K562 (cell line): ENCODE measurements at regions not wholly inside any gene's neighbourhood (a gene's known extent, or its start where the extent isn't known, plus 50 kb on each side); places are given as distances from the start of the nearest gene placed in this dataset.

Experiments used
- ATAC-seq: fragments of 200-7000 bp; cut with Tn5 transposase; 3 replicates; pipeline ENCODE4 v1.9.1; 2020; ENCODE audit warnings: moderate library complexity
- BruUV-seq: library from RNA; stranded (reverse); fragments of 400-500 nt; replicated peaks from 2 replicates; lab custom pipeline; 2021; lab: Mats Ljungman, UMichigan
- CTCF ChIA-PET: fragments of 300-600 bp; formaldehyde crosslinking; extraction: SDS; loops from one replicate; lab custom pipeline; 2021; ENCODE audit warnings: low intra/inter-chr PET ratio; lab: Yijun Ruan, JAX
- POLR2A ChIA-PET: fragments of 300-600, 350-650 bp; sonication (Branson Sonifier 250); formaldehyde crosslinking; extraction: SDS; loops from one replicate; lab custom pipeline; 2021; ENCODE audit warnings: antibody characterized with exemption, inconsistent platforms; lab: Yijun Ruan, JAX
- DNase-seq, 4 experiments: peaks; one replicate each; pipeline versions ENCODE4 v3.0.0 to v3.0.0-alpha.2; 2011 to 2018; ENCODE audit warnings: low spot score in 3 of 4, mixed read lengths in 3 of 4; ENCODE audit errors: extremely low read depth in 1 of 4
- FAIRE-seq: peaks from 2 replicates; lab custom pipeline; 2011; peaks lifted over from hg19 to GRCh38; lab: Jason Lieb, UNC
- H2AFZ ChIP-seq: 2 replicates; pipeline ENCODE4 v1.6.0; 2011; ENCODE audit warnings: low read depth, low read length, control low read depth, inconsistent platforms
- H3K27ac ChIP-seq: fragments of 200-600 bp; 3 replicates; pipeline ENCODE4 v1.8.0; 2011; ENCODE audit warnings: low read depth, mild to moderate bottlenecking, control low read depth, inconsistent platforms, low read length, moderate library complexity, mixed read lengths; ENCODE audit errors: extremely low read depth
- H3K27me3 ChIP-seq, 2 experiments: fragments of 300-600 bp in 1 of 2; 2 replicates in 1 of 2; 3 replicates in 1 of 2; pipeline versions ENCODE4 v1.6.0 to v1.8.0; 2011; ENCODE audit warnings: inconsistent platforms in 2 of 2, low read length in 2 of 2, mild to moderate bottlenecking in 1 of 2, mixed read lengths in 1 of 2, moderate library complexity in 1 of 2; ENCODE audit not compliant: control insufficient read depth in 2 of 2, insufficient read depth in 2 of 2
- H3K36me3 ChIP-seq: fragments of 300-600 bp; 3 replicates; pipeline ENCODE4 v1.8.0; 2011; ENCODE audit warnings: mild to moderate bottlenecking, low read length, inconsistent platforms; ENCODE audit not compliant: control insufficient read depth, insufficient read depth
- H3K4me1 ChIP-seq, 2 experiments: fragments of 200-600 bp in 1 of 2; replicated peaks in 1 of 2; 2 replicates in 1 of 2; 3 replicates in 1 of 2; pipeline versions ENCODE4 v1.5.1 to v1.8.0; 2011; ENCODE audit warnings: inconsistent platforms in 2 of 2, low read length in 2 of 2, mild to moderate bottlenecking in 1 of 2, mixed read lengths in 1 of 2, moderate library complexity in 1 of 2; ENCODE audit not compliant: control insufficient read depth in 2 of 2, insufficient read depth in 2 of 2
- H3K4me2 ChIP-seq: 2 replicates; pipeline ENCODE4 v1.6.1; 2011; ENCODE audit warnings: low read length, control low read depth, inconsistent platforms, mixed read lengths; ENCODE audit not compliant: insufficient read depth
- H3K4me3 ChIP-seq: fragments of 200-600 bp; sonication (generic), shearing (Covaris generic); 2 replicates; pipeline ENCODE4 v1.5.1; 2016; ENCODE audit warnings: control low read depth, inconsistent platforms
- H3K79me2 ChIP-seq: fragments of 200-600 bp; 3 replicates; pipeline ENCODE4 v1.8.0; 2011; ENCODE audit warnings: low read length, inconsistent platforms; ENCODE audit not compliant: control insufficient read depth, insufficient read depth
- H3K9ac ChIP-seq, 2 experiments: 2 replicates each; pipeline versions ENCODE4 v1.6.0 to v1.6.1; 2011; ENCODE audit warnings: low read depth in 2 of 2, low read length in 2 of 2, control low read depth in 1 of 2, inconsistent platforms in 1 of 2, mild to moderate bottlenecking in 1 of 2, mixed read lengths in 1 of 2; ENCODE audit not compliant: insufficient read depth in 1 of 2
- H3K9me1 ChIP-seq: one replicate; pipeline ENCODE4 v1.6.0; 2011; ENCODE audit warnings: inconsistent platforms, mild to moderate bottlenecking, low read length, moderate library complexity; ENCODE audit not compliant: control insufficient read depth, insufficient read depth
- H3K9me3 ChIP-seq: replicated peaks from 2 replicates; pipeline ENCODE4 v1.5.1; 2011; ENCODE audit warnings: low read depth, low read length, inconsistent platforms; ENCODE audit not compliant: control insufficient read depth, insufficient read depth
- H4K20me1 ChIP-seq: replicated peaks from 2 replicates; pipeline ENCODE4 v1.6.1; 2011; ENCODE audit warnings: low read length, inconsistent platforms, mixed read lengths; ENCODE audit not compliant: control insufficient read depth, insufficient read depth
- ARID2 ChIP-seq: fragments of 450-650 bp; IDR thresholded peaks from 2 replicates; pipeline ENCODE4 v1.6.1; 2017; ENCODE audit warnings: antibody characterized with exemption, mild to moderate bottlenecking
- BRCA1 ChIP-seq, 2 experiments: fragments of 450-650 bp in 1 of 2; sonication (generic) in 1 of 2; formaldehyde crosslinking in 1 of 2; IDR thresholded peaks; 2 replicates each; pipeline versions ENCODE4 v1.5.0 to v1.6.1; 2017 to 2020; ENCODE audit warnings: mild to moderate bottlenecking in 1 of 2, missing genetic modification reagents in 1 of 2
- CREB5 ChIP-seq: fragments of 250-450 bp; sonication (Bioruptor Pico); IDR thresholded peaks from 2 replicates; pipeline ENCODE4 v1.5.0; 2020; ENCODE audit warnings: mild to moderate bottlenecking
- DACH1 ChIP-seq: fragments of 450-650 bp; IDR thresholded peaks from 2 replicates; pipeline ENCODE4 v1.6.1; 2018; ENCODE audit not compliant: partially characterized antibody
- KDM4B ChIP-seq, 2 experiments: fragments of 450-650 bp in 1 of 2; sonication (generic) in 1 of 2; IDR thresholded peaks; 2 replicates each; pipeline ENCODE4 v1.6.1; 2016 to 2017; ENCODE audit warnings: borderline replicate concordance in 2 of 2, antibody characterized with exemption in 1 of 2, low read depth in 1 of 2, mild to moderate bottlenecking in 1 of 2
- NFE2L1 ChIP-seq: fragments of 450-650 bp; IDR thresholded peaks from 2 replicates; pipeline ENCODE4 v1.6.1; 2016; ENCODE audit warnings: missing genetic modification characterization, low read depth, mild to moderate bottlenecking, missing compliant biosample characterization, moderate library complexity, borderline replicate concordance
- NUFIP1 ChIP-seq: fragments of 450-650 bp; IDR thresholded peaks from 2 replicates; pipeline ENCODE4 v1.6.1; 2018; ENCODE audit not compliant: partially characterized antibody
- PTBP1 ChIP-seq: fragments of 200-400 bp; formaldehyde crosslinking; IDR thresholded peaks from 2 replicates; pipeline ENCODE4 v1.6.1; 2017; ENCODE audit warnings: low read depth, low read length
- SRSF1 ChIP-seq: fragments of 200-400 bp; formaldehyde crosslinking; IDR thresholded peaks from 2 replicates; pipeline ENCODE4 v1.6.1; 2017; ENCODE audit warnings: mild to moderate bottlenecking, low read depth, low read length, moderate library complexity
- TGIF2 ChIP-seq: sonication (generic); formaldehyde crosslinking; IDR thresholded peaks from 2 replicates; pipeline ENCODE4 v1.8.1; 2022; ENCODE audit warnings: mild to moderate bottlenecking, missing genetic modification reagents, moderate library complexity
- ZBTB7A ChIP-seq: IDR thresholded peaks from 2 replicates; pipeline ENCODE4 v1.6.1; 2011; ENCODE audit warnings: low read depth, mild to moderate bottlenecking, low read length, moderate library complexity, borderline replicate concordance; ENCODE audit not compliant: control insufficient read depth
- ZNF589 ChIP-seq: fragments of 200-800 bp; sonication (Bioruptor generic); IDR thresholded peaks from 2 replicates; pipeline ENCODE4 v1.6.1; 2016; ENCODE audit warnings: low read depth, missing genetic modification characterization, missing compliant biosample characterization
- ZNF695 ChIP-seq: fragments of 450-650 bp; formaldehyde crosslinking; IDR thresholded peaks from 2 replicates; pipeline ENCODE4 v1.4.0; 2020; ENCODE audit warnings: mild to moderate bottlenecking, moderate library complexity
- WGBS: fragments of 100-300 bp; shearing (Covaris generic); methylation state at CpG from one replicate; pipeline ENCODE4 v1.1.6; 2016; ENCODE audit warnings: low coverage, mixed read lengths; ENCODE audit not compliant: insufficient coverage; ENCODE audit errors: missing lambda C conversion rate; 5-methylcytosine and 5-hydroxymethylcytosine counted together
- in situ Hi-C: fragments of 300-500 bp; cut with MboI; formaldehyde crosslinking; loops from 4 replicates; pipeline ENCODE4 v1.15.0; 2018; ENCODE audit warnings: inconsistent platforms, mixed read lengths
- intact Hi-C: fragments of 100-400 bp; cut with micrococcal nuclease; formaldehyde crosslinking; loops from 2 replicates; pipeline ENCODE4 v1.14.2; 2022

- Histone ChIP-seq H3K4me3 (no peak overlapping the region), H3K79me2 (no peaks in the 10 kb centered on the region), H3K27ac (no peak overlapping the region), H3K9me1 (no peaks in the 10 kb centered on the region), H4K20me1 (no peaks in the 10 kb centered on the region), H3K27me3 (no peaks in the 10 kb centered on the region), H3K4me1 (no peaks in the 10 kb centered on the region), H3K9me3 (no peaks in the 10 kb centered on the region), H3K4me2 (no peak overlapping the region), H3K9ac (no peak overlapping the region), H3K36me3 (no peaks in the 10 kb centered on the region), H2AFZ (no peak overlapping the region)
- no TSS peak for BruUV-seq
- DNase-seq (no peak), FAIRE-seq (no peak), ATAC-seq (no peak)
- TF ChIP-seq SRSF1 (no peak), ARID2 (no peak)
- intact Hi-C loops (no loop called here), in situ Hi-C loops (no loop called here)
- 0% methylated on average over 1 of the region's 1 CpG for whole genome bisulfite sequencing
- ChIA-PET CTCF (no interaction called here), POLR2A (interaction anchor here (0.7 kb wide), 1 partner anchor 9 kb away, joined by 3 read pairs; no protein-coding TSS in a partner anchor)
Observed at GRCh38 chr4:153852501-153852900, 63.6 kb upstream of the SFRP2 start.

- intact Hi-C loops, result no loop called here
- Histone ChIP-seq H3K4me2 (no peak overlapping the region), H3K36me3 (no peaks in the 10 kb centered on the region; the same call in 2 of the 3 replicates), H2AFZ (no peak overlapping the region), H3K4me3 (no peak overlapping the region), H3K9me1 (no peaks in the 10 kb centered on the region), H3K79me2 (no peaks in the 10 kb centered on the region), H4K20me1 (no peaks in the 10 kb centered on the region), H3K27me3 (no peaks in the 10 kb centered on the region), H3K9me3 (no peaks in the 10 kb centered on the region), H3K27ac (no peak overlapping the region), H3K9ac (no peak overlapping the region), H3K4me1 (no peaks in the 10 kb centered on the region)
- WGBS, result 0% methylated on average over 2 of the region's 2 CpGs
- ChIA-PET CTCF (no interaction called here), POLR2A (no interaction called here)
- no peak for DNase-seq
- no peak for TF ChIP-seq BRCA1 (IDR thresholded peaks at IDR 0.05)
- no peak for TF ChIP-seq BRCA1 (CRISPR knock-in tag; IDR thresholded peaks at IDR 0.05)
- TF ChIP-seq KDM4B (IDR thresholded peaks at IDR 0.05; ENCODE audit: borderline replicate concordance in 2 of 2, low read depth in 1 of 2), result no peak
- TF ChIP-seq NUFIP1, result no peak
- TF ChIP-seq ZNF695 (CRISPR knock-in tag), result no peak
- TF ChIP-seq TGIF2 (CRISPR knock-in tag), result no peak
- TF ChIP-seq NFE2L1, result no peak
- TF ChIP-seq DACH1, result no peak
- TF ChIP-seq ZBTB7A, result no peak
- TF ChIP-seq PTBP1, result no peak
- TF ChIP-seq ZNF589, result no peak
- no peak for TF ChIP-seq CREB5 (CRISPR knock-in tag)
- no peak for ATAC-seq
- in situ Hi-C loops, result no loop called here
- no peak for FAIRE-seq
- BruUV-seq, result no TSS peak
Observed at GRCh38 chr4:153850533-153851280, 61.8 kb upstream of the SFRP2 start.
